WTC11 (cell line): ENCODE measurements at regions not wholly inside any gene's neighbourhood (a gene's known extent, or its start where the extent isn't known, plus 50 kb on each side); places are given as distances from the start of the nearest gene placed in this dataset.

Experiments used
- ATAC-seq: fragments of 200-7000 bp; cut with Tn5 transposase; 2 replicates; pipeline ENCODE4 v1.10.0; 2021; ENCODE audit warnings: mild to moderate bottlenecking, moderate library complexity
- CTCF ChIA-PET: fragments of 300-600 bp; sonication (Branson Sonifier 250); formaldehyde crosslinking; loops from one replicate; lab custom pipeline; 2021; ENCODE audit warnings: antibody characterized with exemption; lab: Charles Lee
- POLR2A ChIA-PET: fragments of 350-600 bp; sonication (Branson Sonifier 250); formaldehyde crosslinking; loops from one replicate; lab custom pipeline; 2021; ENCODE audit warnings: antibody characterized with exemption; lab: Charles Lee
- DNase-seq: peaks from one replicate; pipeline ENCODE4 v3.0.0; 2021; ENCODE audit warnings: low spot score
- H3K27ac Mint-ChIP-seq: 2 replicates; pipeline ENCODE4 v1.8.0; 2021; ENCODE audit warnings: mixed read lengths
- H3K27me3 Mint-ChIP-seq: 2 replicates; pipeline ENCODE4 v1.8.0; 2021; ENCODE audit warnings: low read depth, mild to moderate bottlenecking, moderate library complexity, mixed read lengths
- H3K36me3 Mint-ChIP-seq: 2 replicates; pipeline ENCODE4 v1.8.0; 2021; ENCODE audit warnings: mixed read lengths
- H3K4me1 Mint-ChIP-seq: 2 replicates; pipeline ENCODE4 v1.8.0; 2022; ENCODE audit warnings: mixed read lengths
- H3K4me3 Mint-ChIP-seq: 2 replicates; pipeline ENCODE4 v1.8.0; 2021; ENCODE audit warnings: mild to moderate bottlenecking, moderate library complexity, mixed read lengths
- H3K9me3 Mint-ChIP-seq: 2 replicates; pipeline ENCODE4 v1.8.0; 2021; ENCODE audit warnings: mixed read lengths
- CREB1 ChIP-seq: sonication (generic); formaldehyde crosslinking; IDR thresholded peaks from 2 replicates; pipeline ENCODE4 v1.8.0; 2023; ENCODE audit warnings: mild to moderate bottlenecking, missing genetic modification reagents
- E2F1 ChIP-seq: sonication (generic); formaldehyde crosslinking; IDR thresholded peaks from 2 replicates; pipeline ENCODE4 v1.8.0; 2022; ENCODE audit warnings: mild to moderate bottlenecking, missing genetic modification reagents
- ELF4 ChIP-seq: sonication (generic); formaldehyde crosslinking; IDR thresholded peaks from 2 replicates; pipeline ENCODE4 v1.8.1; 2022; ENCODE audit warnings: low read depth, mild to moderate bottlenecking, moderate library complexity, missing genetic modification reagents
- EMX1 ChIP-seq: fragments of 250-450 bp; sonication (Bioruptor Pico); IDR thresholded peaks from 2 replicates; pipeline ENCODE4 v1.8.0; 2021; ENCODE audit warnings: mild to moderate bottlenecking
- ERG ChIP-seq: fragments of 250-450 bp; sonication (Bioruptor Pico); IDR thresholded peaks from 2 replicates; pipeline ENCODE4 v1.8.0; 2021; ENCODE audit warnings: mild to moderate bottlenecking
- FOXK1 ChIP-seq: sonication (generic); formaldehyde crosslinking; IDR thresholded peaks from 2 replicates; pipeline ENCODE4 v1.8.0; 2022; ENCODE audit warnings: mild to moderate bottlenecking, moderate library complexity, missing genetic modification reagents
- GABPB1 ChIP-seq: sonication (generic); formaldehyde crosslinking; IDR thresholded peaks from 2 replicates; pipeline ENCODE4 v1.8.1; 2023; ENCODE audit warnings: mild to moderate bottlenecking, missing genetic modification reagents
- HMGXB4 ChIP-seq: sonication (generic); formaldehyde crosslinking; IDR thresholded peaks from 2 replicates; pipeline ENCODE4 v1.8.1; 2023; ENCODE audit warnings: mild to moderate bottlenecking, moderate library complexity, missing genetic modification reagents
- IRF2 ChIP-seq: sonication (generic); formaldehyde crosslinking; IDR thresholded peaks from 2 replicates; pipeline ENCODE4 v1.8.0; 2022; ENCODE audit warnings: low read depth, missing genetic modification reagents, borderline replicate concordance
- KAT7 ChIP-seq: sonication (generic); formaldehyde crosslinking; IDR thresholded peaks from 2 replicates; pipeline ENCODE4 v1.8.1; 2023; ENCODE audit warnings: missing genetic modification reagents, mild to moderate bottlenecking, borderline replicate concordance
- MXD4 ChIP-seq: fragments of 250-450 bp; sonication (Bioruptor Pico); IDR thresholded peaks from 2 replicates; pipeline ENCODE4 v1.8.0; 2021; ENCODE audit warnings: mild to moderate bottlenecking, moderate library complexity, borderline replicate concordance
- NFE2L1 ChIP-seq: sonication (generic); formaldehyde crosslinking; IDR thresholded peaks from 2 replicates; pipeline ENCODE4 v1.8.1; 2023; ENCODE audit warnings: missing genetic modification reagents
- PRRX2 ChIP-seq: fragments of 250-450 bp; sonication (Bioruptor Pico); IDR thresholded peaks from 2 replicates; pipeline ENCODE4 v1.8.0; 2021; ENCODE audit warnings: mild to moderate bottlenecking
- RORB ChIP-seq: fragments of 250-450 bp; sonication (Bioruptor Pico); IDR thresholded peaks from 2 replicates; pipeline ENCODE4 v1.9.0; 2021; ENCODE audit warnings: mild to moderate bottlenecking
- SMAD4 ChIP-seq: sonication (generic); formaldehyde crosslinking; IDR thresholded peaks from 2 replicates; pipeline ENCODE4 v1.8.0; 2022; ENCODE audit warnings: mild to moderate bottlenecking, missing genetic modification reagents
- USF2 ChIP-seq: sonication (generic); formaldehyde crosslinking; IDR thresholded peaks from 2 replicates; pipeline ENCODE4 v1.8.1; 2023; ENCODE audit warnings: mild to moderate bottlenecking, missing genetic modification reagents, moderate library complexity
- ZBTB43 ChIP-seq: sonication (generic); formaldehyde crosslinking; IDR thresholded peaks from 2 replicates; pipeline ENCODE4 v1.8.1; 2023; ENCODE audit warnings: mild to moderate bottlenecking, missing genetic modification reagents
- ZNF263 ChIP-seq: sonication (generic); formaldehyde crosslinking; IDR thresholded peaks from 2 replicates; pipeline ENCODE4 v1.8.1; 2022; ENCODE audit warnings: low read depth, mild to moderate bottlenecking, moderate library complexity, missing genetic modification reagents
- ZNF416 ChIP-seq: fragments of 250-450 bp; sonication (Bioruptor Pico); IDR thresholded peaks from 2 replicates; pipeline ENCODE4 v1.9.0; 2021; ENCODE audit warnings: mild to moderate bottlenecking, inconsistent platforms
- ZNF425 ChIP-seq: fragments of 250-450 bp; sonication (Bioruptor Pico); conservative IDR thresholded peaks from 2 replicates; pipeline ENCODE4 v1.9.0; 2021; ENCODE audit warnings: mild to moderate bottlenecking
- ZNF671 ChIP-seq: fragments of 250-450 bp; sonication (Bioruptor Pico); IDR thresholded peaks from 2 replicates; pipeline ENCODE4 v1.8.0; 2021; ENCODE audit warnings: mild to moderate bottlenecking
- ZSCAN18 ChIP-seq: fragments of 250-450 bp; sonication (Bioruptor Pico); IDR thresholded peaks from 2 replicates; pipeline ENCODE4 v2.1.2; 2022; ENCODE audit warnings: mild to moderate bottlenecking, moderate library complexity

- H3K27me3 Mint-ChIP-seq = peaks cover 7% of the 10 kb centered on the region
- CTCF ChIA-PET = no interaction called here
Measured at GRCh38 chr18:60976976-60977375, 356.3 kb upstream of the CDH20 start.

GRCh38 chr18:60978338-60978737 lies 354.9 kb upstream of the CDH20 start:
- Mint-ChIP-seq H3K27ac (no peak overlapping the region), H3K4me1 (peaks cover 23% of the 10 kb centered on the region), H3K4me3 (no peak overlapping the region), H3K36me3 (no peaks in the 10 kb centered on the region), H3K9me3 (no peaks in the 10 kb centered on the region), H3K27me3 (peaks cover 20% of the 10 kb centered on the region)
- DNase-seq (no peak), ATAC-seq (no peak)
- no peak for TF ChIP-seq CREB1 (CRISPR knock-in tag)
- no peak for TF ChIP-seq ZNF425
- TF ChIP-seq ZBTB43 (CRISPR knock-in tag) = no peak
- TF ChIP-seq ELF4 (CRISPR knock-in tag) = no peak
- no peak for TF ChIP-seq HMGXB4 (CRISPR knock-in tag)
- POLR2A ChIA-PET = no interaction called here
- CTCF ChIA-PET = interaction anchor here (0.8 kb wide), 1 partner anchor 170 kb away, joined by 4 read pairs; no protein-coding TSS in a partner anchor

More at GRCh38 chr18:60976976-60977375, 356.3 kb upstream of the CDH20 start:
- Mint-ChIP-seq H3K4me3 (no peak overlapping the region), H3K36me3 (no peaks in the 10 kb centered on the region), H3K4me1 (peaks cover 23% of the 10 kb centered on the region), H3K27ac (no peak overlapping the region), H3K9me3 (no peaks in the 10 kb centered on the region)
- TF ChIP-seq KAT7 (no peak), NFE2L1 (CRISPR knock-in tag) (no peak), USF2 (CRISPR knock-in tag) (no peak), EMX1 (no peak), MXD4 (CRISPR knock-in tag) (no peak), ERG (CRISPR knock-in tag) (no peak), ZSCAN18 (CRISPR knock-in tag) (no peak), ZNF416 (CRISPR knock-in tag) (no peak), RORB (no peak), CREB1 (CRISPR knock-in tag) (no peak), ZNF263 (CRISPR knock-in tag) (no peak), IRF2 (CRISPR knock-in tag) (no peak), E2F1 (CRISPR knock-in tag) (no peak), GABPB1 (CRISPR knock-in tag) (no peak), ZNF671 (CRISPR knock-in tag) (no peak), FOXK1 (CRISPR knock-in tag) (no peak), SMAD4 (CRISPR knock-in tag) (no peak), PRRX2 (no peak)
- DNase-seq = no peak
- ATAC-seq = no peak
- POLR2A ChIA-PET = no interaction called here
